ENCODE measurements at regions not wholly inside any gene's neighbourhood (a gene's known extent, or its start where the extent isn't known, plus 50 kb on each side); places are given as distances from the start of the nearest gene placed in this dataset.

GRCh38 chr16:64440005-64440404, 681.9 kb downstream of the CDH11 start:
- ChIA-PET CTCF (no interaction called here), RAD21 (ENCODE audit: unreplicated experiment) (no interaction called here), SMC1A (ENCODE audit: uncharacterized antibody, unreplicated experiment) (no interaction called here), POLR2A (no interaction called here)
- DNase-seq (ENCODE audit: low read depth, low spot score) = no peak
- ATAC-seq = no peak
- Histone ChIP-seq H2AFZ (ENCODE audit: control insufficient read depth, low read depth, low read length) (no peak overlapping the region), H3K9me3 (replicated peaks; ENCODE audit: control insufficient read depth, insufficient read depth, low read length) (no peaks in the 10 kb centered on the region; the same call in 2 of the 3 replicates), H3K36me3 (ENCODE audit: control insufficient read depth in 2 of 2, insufficient read depth in 2 of 2, low read length in 1 of 2) (no peaks in the 10 kb centered on the region), H3K4me1 (ENCODE audit: control insufficient read depth, insufficient read depth, low read length) (no peaks in the 10 kb centered on the region), H3K27ac (ENCODE audit: control insufficient read depth, insufficient read depth) (no peak overlapping the region), H3K79me2 (ENCODE audit: control insufficient read depth, insufficient read depth, low read length) (no peaks in the 10 kb centered on the region), H3K4me3 (no peak overlapping the region), H4K20me1 (ENCODE audit: control insufficient read depth, insufficient read depth) (no peaks in the 10 kb centered on the region), H3K27me3 (replicated peaks in 1 of 2; ENCODE audit: control insufficient read depth in 2 of 2, insufficient read depth in 2 of 2, low read length in 1 of 2) (no peaks in the 10 kb centered on the region), H3K9ac (ENCODE audit: control insufficient read depth, insufficient read depth, low read length) (no peak overlapping the region), H3K4me2 (ENCODE audit: control insufficient read depth, insufficient read depth) (no peak overlapping the region)
- in situ Hi-C loops (cut with MboI) = no loop called here
- intact Hi-C loops (cut with micrococcal nuclease; ENCODE audit: unreplicated experiment) = no loop called here
- no peak for TF ChIP-seq TBL1XR1 (IDR thresholded peaks at IDR 0.05; ENCODE audit: low read depth, low read length)
- no peak for TF ChIP-seq STAT3 (IDR thresholded peaks at IDR 0.05; ENCODE audit: low read depth, low read length)
- TF ChIP-seq ZNF217 (IDR thresholded peaks at IDR 0.05) = no peak
- TF ChIP-seq CREM (IDR thresholded peaks at IDR 0.05; ENCODE audit: low read depth) = no peak
- TF ChIP-seq ELK1 (IDR thresholded peaks at IDR 0.05; ENCODE audit: low read depth, low read length) = no peak
- no peak for TF ChIP-seq CTCF (IDR thresholded peaks at IDR 0.05 in 2 of 3, conservative IDR thresholded peaks at IDR 0.05 in 1 of 3; ENCODE audit: control insufficient read depth in 2 of 3, extremely low read depth in 1 of 3, insufficient read depth in 1 of 3, low read depth in 3 of 3, low read length in 3 of 3)
- TF ChIP-seq TCF12 (IDR thresholded peaks at IDR 0.05; ENCODE audit: low read depth, low read length) = no peak
- TF ChIP-seq CBX3 (IDR thresholded peaks at IDR 0.05; ENCODE audit: borderline replicate concordance, low read depth) = no peak
- TF ChIP-seq CREB1 (IDR thresholded peaks at IDR 0.05; ENCODE audit: low read depth) = no peak
- no peak for TF ChIP-seq TAF1 (IDR thresholded peaks at IDR 0.05; ENCODE audit: borderline replicate concordance, low read depth, low read length)
- 15% methylated on average over 5 of the region's 5 CpGs for WGBS (ENCODE audit: insufficient coverage, insufficient replicate concordance, low lambda C conversion rate, missing lambda C conversion rate)
- no peak for FAIRE-seq
- no TSS peak for BruUV-seq (replicated peaks)
